ENCODE measurements at regions not wholly inside any gene's neighbourhood (a gene's known extent, or its start where the extent isn't known, plus 50 kb on each side); places are given as distances from the start of the nearest gene placed in this dataset.

DNA sequence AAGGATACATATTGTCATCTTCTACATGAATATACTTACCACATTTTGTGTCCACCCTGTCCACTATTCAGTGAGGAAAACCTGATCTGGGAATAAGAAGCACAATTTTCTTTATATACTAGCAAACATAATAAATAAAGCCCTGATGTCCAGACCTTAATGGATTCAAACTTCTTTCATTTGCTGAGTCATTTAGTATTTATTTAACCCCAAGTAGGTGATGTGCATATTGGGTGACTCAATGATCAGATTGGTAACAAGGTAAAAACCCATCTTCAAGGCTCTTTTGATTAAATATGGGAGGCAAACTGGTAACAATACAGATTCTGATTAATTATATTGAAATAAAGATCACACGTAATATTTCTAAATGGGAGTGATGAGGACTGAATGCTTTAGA lies 1159.8 kb upstream of the EYS start:
- Mint-ChIP-seq H3K4me3 (no peak overlapping the region), H3K27ac (no peak overlapping the region), H3K27me3 (no peaks in the 10 kb centered on the region), H3K4me1 (no peaks in the 10 kb centered on the region), H3K36me3 (ENCODE audit: low read depth) (no peaks in the 10 kb centered on the region)
- no peak for DNase-seq
- no peaks in the 10 kb centered on the region for H3K9me3 ChIP-seq (ENCODE audit: control insufficient read depth, low read length, poor library complexity, severe bottlenecking)
- ATAC-seq, result no peak

DNA sequence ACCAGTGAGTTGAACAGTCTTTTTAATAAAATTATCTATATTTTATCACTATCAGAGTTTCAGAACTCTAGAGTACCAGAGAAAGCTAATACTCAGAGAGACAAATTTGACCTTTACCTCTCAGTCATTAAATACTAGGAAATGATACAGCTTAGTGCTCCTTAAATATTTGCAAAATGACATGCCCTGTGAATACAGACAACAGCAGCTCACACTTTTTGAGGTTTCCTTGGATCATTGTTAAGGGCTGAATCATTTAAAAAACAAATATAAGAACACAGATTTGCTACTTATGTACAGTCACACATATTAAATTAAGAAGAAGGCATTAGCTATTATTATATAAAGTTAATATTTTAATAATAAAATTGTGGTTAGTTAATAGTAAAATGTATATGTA lies 1158.7 kb upstream of the EYS start:
- no peaks in the 10 kb centered on the region for H3K36me3 Mint-ChIP-seq (ENCODE audit: low read depth)
- no peaks in the 10 kb centered on the region for H3K4me1 Mint-ChIP-seq
- H3K27me3 Mint-ChIP-seq, result no peaks in the 10 kb centered on the region
- DNase-seq (no peak), ATAC-seq (no peak)
- no peak overlapping the region for H3K27ac Mint-ChIP-seq
- H3K4me3 Mint-ChIP-seq, result no peak overlapping the region
- H3K9me3 ChIP-seq (ENCODE audit: control insufficient read depth, low read length, poor library complexity, severe bottlenecking), result no peaks in the 10 kb centered on the region

DNA sequence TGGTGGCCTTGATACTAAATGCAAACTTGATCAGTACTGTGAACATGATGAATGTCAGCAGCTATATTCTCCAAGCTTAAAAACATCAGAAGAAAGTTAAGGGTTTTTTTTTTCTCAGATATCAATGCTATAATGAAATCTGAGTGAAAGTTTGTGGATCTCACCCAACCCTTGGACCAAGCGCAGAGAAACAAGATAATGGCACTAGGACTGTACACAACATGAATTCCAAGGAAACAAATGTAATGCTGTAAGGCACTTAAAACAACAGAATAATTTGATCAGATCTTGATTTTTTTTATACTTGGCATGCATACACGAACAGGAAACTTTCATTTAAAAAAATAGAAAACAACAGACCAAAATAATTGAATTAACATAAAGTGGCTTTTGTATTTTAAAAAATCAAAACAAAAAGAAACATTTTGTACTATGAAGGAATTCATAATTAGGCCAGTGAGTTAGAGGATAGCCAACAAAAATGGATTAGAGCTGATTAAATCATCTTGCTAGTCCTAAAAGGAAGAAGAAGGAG lies 1154.0 kb upstream of the EYS start:
- H3K27ac Mint-ChIP-seq, result no peak overlapping the region
- DNase-seq (no peak), ATAC-seq (no peak)
- no peaks in the 10 kb centered on the region for H3K9me3 ChIP-seq (ENCODE audit: control insufficient read depth, low read length, poor library complexity, severe bottlenecking)
- H3K4me3 Mint-ChIP-seq, result no peak overlapping the region
- H3K36me3 Mint-ChIP-seq (ENCODE audit: low read depth), result no peaks in the 10 kb centered on the region
- H3K27me3 Mint-ChIP-seq, result no peaks in the 10 kb centered on the region
- H3K4me1 Mint-ChIP-seq, result no peaks in the 10 kb centered on the region

DNA sequence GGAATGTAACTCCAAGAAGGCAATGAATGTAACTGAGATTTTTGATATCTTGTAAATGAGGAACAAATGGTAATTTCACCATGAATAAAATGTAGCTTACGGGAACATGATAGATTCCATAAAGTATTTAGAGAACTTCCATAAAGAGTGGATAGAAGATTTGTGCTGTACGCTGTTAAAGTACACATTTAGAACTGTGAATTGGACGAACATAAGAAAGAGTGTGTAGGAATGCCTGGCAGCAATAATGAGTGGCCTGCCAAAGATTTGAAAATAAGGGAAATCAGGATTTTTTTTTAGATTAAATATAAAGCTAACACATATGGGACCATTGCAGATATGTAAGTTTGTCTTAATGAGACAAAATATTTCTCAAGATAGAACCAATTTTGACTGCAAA lies 1153.3 kb upstream of the EYS start:
- H3K27me3 Mint-ChIP-seq, result no peaks in the 10 kb centered on the region
- H3K4me3 Mint-ChIP-seq, result no peak overlapping the region
- no peak overlapping the region for H3K27ac Mint-ChIP-seq
- no peaks in the 10 kb centered on the region for H3K9me3 ChIP-seq (ENCODE audit: control insufficient read depth, low read length, poor library complexity, severe bottlenecking)
- H3K36me3 Mint-ChIP-seq (ENCODE audit: low read depth), result no peaks in the 10 kb centered on the region
- no peaks in the 10 kb centered on the region for H3K4me1 Mint-ChIP-seq
- ATAC-seq (no peak), DNase-seq (no peak)

DNA sequence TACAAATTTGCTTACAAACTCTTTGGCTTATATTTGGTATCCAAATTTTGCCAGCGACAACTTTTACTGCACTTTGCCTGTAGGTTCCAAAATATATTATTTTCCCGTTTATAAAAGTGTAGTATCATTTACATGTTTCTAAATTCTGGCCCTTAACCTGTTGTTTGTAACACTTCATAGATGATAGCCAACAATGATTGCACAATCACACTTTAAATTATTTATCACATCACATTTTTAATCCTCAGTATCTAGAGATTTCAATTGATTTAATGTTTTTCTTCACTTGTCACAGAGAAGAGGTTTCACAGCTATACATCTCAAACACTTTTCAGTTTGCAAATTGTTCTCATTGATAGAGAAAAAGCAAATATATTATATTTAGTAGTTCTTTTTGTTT lies 1151.2 kb upstream of the EYS start:
- no peaks in the 10 kb centered on the region for H3K4me1 Mint-ChIP-seq

DNA sequence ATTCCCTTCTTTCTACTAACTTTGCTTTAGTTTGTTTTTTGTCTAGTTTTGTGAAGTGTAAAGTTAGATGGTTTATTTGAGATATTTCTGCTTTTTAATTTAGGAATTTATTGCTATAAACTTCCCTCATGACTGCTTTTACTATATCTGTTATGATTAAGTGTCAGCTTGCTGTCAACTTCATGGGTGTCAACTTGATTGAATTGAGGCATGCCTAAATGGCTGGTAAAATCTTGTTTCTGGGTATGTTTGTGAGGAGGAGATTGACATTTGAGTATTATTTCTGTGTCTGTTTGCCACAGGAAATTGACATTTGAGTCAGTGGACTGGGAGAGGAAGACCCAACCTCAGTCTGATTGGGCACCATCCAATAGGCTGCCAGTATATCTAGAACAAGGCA lies 1147.0 kb upstream of the EYS start:
- Mint-ChIP-seq H3K4me1 (no peaks in the 10 kb centered on the region), H3K36me3 (ENCODE audit: low read depth) (no peaks in the 10 kb centered on the region), H3K4me3 (no peak overlapping the region), H3K27me3 (no peaks in the 10 kb centered on the region), H3K27ac (no peak overlapping the region)
- DNase-seq (no peak), ATAC-seq (no peak)
- no peaks in the 10 kb centered on the region for H3K9me3 ChIP-seq (ENCODE audit: control insufficient read depth, low read length, poor library complexity, severe bottlenecking)

More for the DNA sequence above, 1151.2 kb upstream of the EYS start:
- no peak for DNase-seq
- Mint-ChIP-seq H3K27me3 (no peaks in the 10 kb centered on the region), H3K4me3 (no peak overlapping the region), H3K27ac (no peak overlapping the region), H3K36me3 (ENCODE audit: low read depth) (no peaks in the 10 kb centered on the region)
- ATAC-seq, result no peak
- no peaks in the 10 kb centered on the region for H3K9me3 ChIP-seq (ENCODE audit: control insufficient read depth, low read length, poor library complexity, severe bottlenecking)

DNA sequence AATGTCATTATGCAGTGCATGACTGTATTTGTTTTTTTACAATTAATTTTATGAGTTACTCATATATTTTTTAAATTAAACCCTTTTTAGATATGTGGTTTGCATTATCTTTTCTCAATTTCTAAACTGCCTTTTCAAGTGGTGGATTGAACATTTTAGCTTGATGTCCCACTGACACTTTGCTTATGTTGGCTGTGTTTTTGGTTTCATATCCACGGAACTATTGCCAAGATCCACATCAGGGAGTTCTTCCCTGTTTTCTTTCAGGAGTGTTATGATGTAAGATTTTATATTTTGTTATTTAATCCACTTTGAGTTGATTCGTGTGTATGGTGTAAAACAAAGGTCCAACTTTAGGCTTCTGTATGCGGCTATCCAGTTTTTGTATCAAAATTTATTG lies 1144.9 kb upstream of the EYS start:
- Mint-ChIP-seq H3K27me3 (no peaks in the 10 kb centered on the region), H3K27ac (no peak overlapping the region), H3K36me3 (ENCODE audit: low read depth) (no peaks in the 10 kb centered on the region), H3K4me3 (no peak overlapping the region), H3K4me1 (no peaks in the 10 kb centered on the region)
- H3K9me3 ChIP-seq (ENCODE audit: control insufficient read depth, low read length, poor library complexity, severe bottlenecking), result no peaks in the 10 kb centered on the region
- DNase-seq (no peak), ATAC-seq (no peak)

DNA sequence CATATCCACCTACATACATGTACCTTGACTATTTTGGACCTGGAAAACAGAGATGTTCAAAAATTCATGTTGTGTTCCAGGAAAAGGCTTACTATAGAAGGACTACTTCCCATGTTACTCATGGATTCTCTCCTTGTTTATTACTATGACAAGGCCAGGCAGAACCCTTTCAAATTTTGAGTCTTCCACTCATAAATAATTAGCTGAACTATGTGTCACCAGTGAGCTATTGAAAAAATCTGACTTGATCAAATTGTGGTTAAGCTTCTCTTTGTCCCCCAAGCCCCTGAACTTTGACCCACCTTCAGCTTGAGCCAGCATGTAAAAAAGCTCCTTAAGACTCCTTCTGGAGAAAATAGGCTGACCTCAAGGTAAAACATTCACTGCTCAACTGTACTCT lies 1142.8 kb upstream of the EYS start:
- no peak overlapping the region for H3K4me3 Mint-ChIP-seq

DNA sequence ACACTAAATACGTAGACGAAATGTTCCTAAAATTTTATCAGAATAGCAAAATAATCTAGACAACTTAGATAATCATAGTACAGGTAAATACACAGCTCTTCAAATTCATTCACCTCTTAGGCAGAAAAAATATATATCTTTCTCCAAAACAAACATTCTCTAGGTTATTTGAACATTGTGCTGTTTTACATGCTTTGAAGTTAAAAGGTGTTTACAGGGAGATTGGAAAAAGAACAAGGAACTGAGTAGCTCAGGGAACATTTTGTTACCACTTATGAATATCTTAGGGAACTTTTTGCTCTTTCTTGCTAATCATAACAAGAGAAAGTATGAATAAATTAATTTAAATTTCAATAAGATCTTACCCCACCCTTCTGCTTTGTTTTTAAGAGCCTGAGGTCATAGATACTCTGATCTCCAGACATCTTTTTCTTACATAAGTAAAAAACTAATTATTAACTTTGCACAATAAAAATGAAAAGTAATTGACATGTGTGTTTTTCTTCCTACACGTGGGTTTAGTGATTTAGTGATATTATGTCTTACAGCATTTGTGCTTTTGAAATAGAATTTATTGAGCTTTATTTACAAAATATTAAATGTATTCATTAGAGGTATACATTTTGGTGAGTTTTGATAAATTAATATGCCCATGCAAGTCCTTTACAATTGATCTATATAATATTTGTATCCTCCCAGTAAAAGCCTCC lies 1141.4 kb upstream of the EYS start:
- no peaks in the 10 kb centered on the region for H3K27me3 Mint-ChIP-seq
- H3K36me3 Mint-ChIP-seq (ENCODE audit: low read depth), result no peaks in the 10 kb centered on the region
- DNase-seq, result no peak
- no peaks in the 10 kb centered on the region for H3K4me1 Mint-ChIP-seq
- H3K27ac Mint-ChIP-seq, result no peak overlapping the region
- H3K4me3 Mint-ChIP-seq, result no peak overlapping the region
- no peaks in the 10 kb centered on the region for H3K9me3 ChIP-seq (ENCODE audit: control insufficient read depth, low read length, poor library complexity, severe bottlenecking)
- no peak for ATAC-seq

More for the DNA sequence above, 1142.8 kb upstream of the EYS start:
- H3K9me3 ChIP-seq (ENCODE audit: control insufficient read depth, low read length, poor library complexity, severe bottlenecking), result no peaks in the 10 kb centered on the region
- ATAC-seq, result no peak
- Mint-ChIP-seq H3K36me3 (ENCODE audit: low read depth) (no peaks in the 10 kb centered on the region), H3K27ac (no peak overlapping the region), H3K27me3 (no peaks in the 10 kb centered on the region), H3K4me1 (no peaks in the 10 kb centered on the region)
- no peak for DNase-seq

DNA sequence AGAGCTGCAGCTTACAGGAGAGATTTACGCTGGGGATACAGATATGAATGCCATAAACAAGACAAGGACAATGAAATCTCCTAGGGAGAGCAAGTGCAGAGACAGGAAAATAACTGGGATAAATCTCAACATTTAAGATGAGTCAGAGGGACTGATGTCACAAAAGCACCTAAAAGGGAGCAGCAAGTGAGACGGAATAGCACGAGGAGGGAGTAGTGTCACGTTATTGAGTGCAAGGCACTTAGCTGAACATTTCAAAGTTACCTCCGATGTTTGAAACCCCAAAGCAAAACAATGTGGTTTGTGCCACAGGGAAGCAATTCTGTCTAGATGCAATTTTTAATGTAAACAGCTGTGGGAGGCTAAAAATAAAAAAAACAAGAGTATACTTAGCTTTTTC lies 1131.7 kb upstream of the EYS start:
- Mint-ChIP-seq H3K27ac (no peak overlapping the region), H3K4me1 (no peaks in the 10 kb centered on the region), H3K4me3 (no peak overlapping the region), H3K36me3 (ENCODE audit: low read depth) (no peaks in the 10 kb centered on the region), H3K27me3 (no peaks in the 10 kb centered on the region)
- no peaks in the 10 kb centered on the region for H3K9me3 ChIP-seq (ENCODE audit: control insufficient read depth, low read length, poor library complexity, severe bottlenecking)
- DNase-seq (no peak), ATAC-seq (no peak)

DNA sequence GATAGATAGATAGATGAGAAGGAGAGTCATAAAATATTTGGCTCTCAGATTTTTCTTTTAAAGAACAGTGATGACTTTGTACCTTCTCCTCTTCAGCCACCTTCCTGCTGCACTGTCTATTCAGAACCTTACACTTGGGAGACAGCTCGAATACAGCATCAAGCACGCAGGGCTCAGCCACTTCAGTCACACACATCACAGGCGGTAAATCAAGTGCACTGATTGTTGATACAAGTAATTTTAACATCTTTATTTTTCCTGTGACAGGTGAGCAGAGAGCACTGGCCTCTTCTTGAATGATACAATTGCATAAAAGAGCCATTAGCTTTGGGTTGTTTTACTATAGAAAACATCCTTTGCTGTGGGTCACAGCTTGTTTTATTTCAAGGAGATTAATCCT lies 1118.5 kb upstream of the EYS start:
- no peaks in the 10 kb centered on the region for H3K4me1 Mint-ChIP-seq
- no peak overlapping the region for H3K27ac Mint-ChIP-seq
- DNase-seq (no peak), ATAC-seq (no peak)
- H3K27me3 Mint-ChIP-seq, result no peaks in the 10 kb centered on the region
- no peak overlapping the region for H3K4me3 Mint-ChIP-seq
- H3K9me3 ChIP-seq (ENCODE audit: control insufficient read depth, low read length, poor library complexity, severe bottlenecking), result no peaks in the 10 kb centered on the region
- no peaks in the 10 kb centered on the region for H3K36me3 Mint-ChIP-seq (ENCODE audit: low read depth)

DNA sequence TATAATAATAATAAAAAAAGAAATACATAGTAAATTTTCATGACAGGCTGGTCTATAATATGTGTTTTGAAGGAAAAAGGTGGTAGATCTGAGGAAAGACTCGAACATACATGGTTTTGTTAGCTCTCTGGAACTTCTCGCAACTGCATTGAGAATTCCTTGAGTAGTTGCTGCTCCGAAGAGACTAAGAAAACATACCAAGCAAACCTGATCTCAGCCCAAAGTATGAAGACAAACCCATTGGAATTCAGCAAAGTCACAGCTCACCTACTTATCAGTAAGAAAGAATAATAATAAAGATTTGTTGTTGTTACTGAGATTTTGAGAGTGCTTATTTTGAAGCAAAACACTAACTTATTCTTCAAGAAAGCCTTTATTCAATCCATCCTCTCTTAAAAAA lies 1107.1 kb upstream of the EYS start:
- no peak overlapping the region for H3K4me3 Mint-ChIP-seq
- no peak for DNase-seq

DNA sequence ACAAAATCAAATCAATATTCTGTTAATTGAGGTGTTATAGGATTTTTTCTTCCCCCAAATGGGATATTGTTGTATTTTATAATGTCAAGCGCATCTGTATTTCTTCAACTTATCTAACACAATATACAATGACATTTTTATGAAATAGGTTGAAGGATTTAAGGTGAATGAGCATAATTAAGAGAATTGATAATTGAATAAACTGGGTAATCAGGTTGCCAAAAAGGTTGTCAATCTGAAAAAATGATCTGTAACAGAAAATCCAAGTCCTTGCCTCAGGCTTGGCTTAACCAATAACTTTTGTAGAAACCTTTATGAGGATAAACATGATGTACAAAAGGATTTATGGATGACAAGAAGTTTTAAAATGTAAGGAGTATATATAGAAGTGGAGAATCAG lies 1101.7 kb upstream of the EYS start:
- no peak for DNase-seq
- H3K4me1 Mint-ChIP-seq, result no peaks in the 10 kb centered on the region
- peaks cover 3% of the 10 kb centered on the region for H3K9me3 ChIP-seq (ENCODE audit: control insufficient read depth, low read length, poor library complexity, severe bottlenecking)
- no peak for ATAC-seq
- no peak overlapping the region for H3K27ac Mint-ChIP-seq
- H3K4me3 Mint-ChIP-seq, result no peak overlapping the region
- no peaks in the 10 kb centered on the region for H3K27me3 Mint-ChIP-seq
- H3K36me3 Mint-ChIP-seq (ENCODE audit: low read depth), result no peaks in the 10 kb centered on the region

More for the DNA sequence above, 1107.1 kb upstream of the EYS start:
- no peak for ATAC-seq
- no peaks in the 10 kb centered on the region for H3K27me3 Mint-ChIP-seq
- H3K9me3 ChIP-seq (ENCODE audit: control insufficient read depth, low read length, poor library complexity, severe bottlenecking), result peaks cover 3% of the 10 kb centered on the region
- H3K4me1 Mint-ChIP-seq, result no peaks in the 10 kb centered on the region
- no peaks in the 10 kb centered on the region for H3K36me3 Mint-ChIP-seq (ENCODE audit: low read depth)
- no peak overlapping the region for H3K27ac Mint-ChIP-seq

DNA sequence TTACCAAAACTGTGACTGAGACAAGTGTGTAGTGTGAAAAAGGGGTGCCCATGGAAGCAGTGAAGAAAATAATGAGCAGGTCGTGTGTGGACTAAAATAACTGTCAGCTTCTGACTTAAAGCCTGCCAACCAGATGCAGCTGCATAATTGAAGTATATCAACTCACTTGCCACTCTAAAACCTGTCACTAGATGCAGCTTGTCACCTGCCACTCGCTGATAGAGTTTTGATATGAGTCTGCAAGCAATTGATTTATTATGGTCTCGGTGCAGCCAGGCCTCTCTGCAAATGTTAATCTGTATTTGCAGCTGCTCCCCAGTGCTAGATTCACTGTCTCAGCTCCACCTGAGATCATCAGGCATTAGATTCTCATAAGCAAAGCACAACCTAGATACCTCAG lies 1090.0 kb upstream of the EYS start:
- no peaks in the 10 kb centered on the region for H3K4me1 Mint-ChIP-seq
- no peak overlapping the region for H3K4me3 Mint-ChIP-seq
- no peak overlapping the region for H3K27ac Mint-ChIP-seq
- no peaks in the 10 kb centered on the region for H3K9me3 ChIP-seq (ENCODE audit: control insufficient read depth, low read length, poor library complexity, severe bottlenecking)
- H3K36me3 Mint-ChIP-seq (ENCODE audit: low read depth), result no peaks in the 10 kb centered on the region
- DNase-seq (no peak), ATAC-seq (no peak)
- no peaks in the 10 kb centered on the region for H3K27me3 Mint-ChIP-seq

All from T-helper 17 cell (primary cell).